ENCODE measurements at regions not wholly inside any gene's neighbourhood (a gene's known extent, or its start where the extent isn't known, plus 50 kb on each side); places are given as distances from the start of the nearest gene placed in this dataset.

- TF ChIP-seq CTCF (optimal IDR thresholded peaks at IDR 0.05 in 1 of 3, IDR thresholded peaks at IDR 0.05 in 1 of 3, conservative IDR thresholded peaks at IDR 0.05 in 1 of 3; ENCODE audit: extremely low read depth in 1 of 3, insufficient read depth in 2 of 3, low read length in 3 of 3) (no peak), EZH2 (IDR thresholded peaks at IDR 0.05; ENCODE audit: low read length) (no peak)
Observed at GRCh38 chr15:96177279-96177678, 153.2 kb upstream of the NR2F2 start.

All from keratinocyte (primary cell).